ENCODE measurements at regions not wholly inside any gene's neighbourhood (a gene's known extent, or its start where the extent isn't known, plus 50 kb on each side); places are given as distances from the start of the nearest gene placed in this dataset.
"Not testable (repeated sequence)": the region's sequence is repeated elsewhere in the genome, so short reads cannot be mapped to it uniquely, and the experiment has no call there.

DNA sequence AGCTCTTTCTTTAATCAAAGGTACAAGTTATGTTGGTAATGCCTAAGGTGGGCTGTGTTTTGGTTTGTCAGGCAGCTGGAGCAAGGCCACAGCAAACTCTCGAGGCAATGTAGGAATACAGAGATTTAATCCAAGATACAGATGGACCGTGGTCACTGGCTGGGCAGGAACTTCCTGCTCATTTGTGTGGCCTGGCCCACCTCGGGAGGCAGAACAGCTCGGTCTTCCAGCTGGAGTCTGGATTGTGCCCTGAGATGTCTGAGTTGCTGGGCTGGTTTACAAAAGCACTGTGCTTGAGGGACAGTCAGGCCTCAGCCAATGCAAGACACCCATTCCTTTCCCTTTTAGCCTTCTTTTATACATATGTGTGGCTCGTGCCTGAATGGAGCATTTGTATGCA is 506.1 kb upstream of the SALL3 start:
- no peaks in the 10 kb centered on the region for H3K36me3 ChIP-seq (ENCODE audit: control insufficient read depth, insufficient read depth, low read length)
- 94 to 95% methylated on average over 2 to 5 of the region's 5 CpGs for WGBS, 2 experiments (ENCODE audit: insufficient coverage in 2 of 2)
- no peak overlapping the region for H3K27ac ChIP-seq (ENCODE audit: low read depth, low read length, severe bottlenecking)
- H3K9me3 ChIP-seq (ENCODE audit: control insufficient read depth, low read length): no peaks in the 10 kb centered on the region
- H3K4me1 ChIP-seq (ENCODE audit: control insufficient read depth, insufficient read depth, low read length, poor library complexity, severe bottlenecking): no peaks in the 10 kb centered on the region
- H3K4me3 ChIP-seq (ENCODE audit: extremely low read depth, insufficient read depth, low read length, poor library complexity, severe bottlenecking): no peak overlapping the region

DNA sequence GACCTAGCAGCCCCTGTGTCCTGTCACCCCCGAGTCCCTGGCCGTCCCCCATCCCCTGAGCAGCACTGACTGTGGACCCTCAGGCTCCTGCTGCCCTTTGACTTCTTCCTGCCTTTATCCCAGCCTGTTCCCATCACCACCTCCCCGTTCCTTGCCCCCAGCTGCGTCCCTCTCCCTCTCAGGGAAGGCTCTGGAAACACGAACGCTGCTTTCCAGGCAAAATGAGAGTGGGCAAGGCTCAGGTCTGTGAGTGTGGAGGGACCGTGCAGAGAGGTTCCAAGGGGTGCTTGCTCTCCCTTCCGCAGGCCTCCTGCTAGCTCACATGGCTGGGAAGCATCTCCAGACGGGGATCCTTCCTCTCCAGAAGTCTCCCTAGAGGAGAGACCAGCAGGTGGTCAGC is 501.8 kb upstream of the SALL3 start:
- Histone ChIP-seq H3K27ac (ENCODE audit: low read depth, low read length, severe bottlenecking) (no peak overlapping the region), H3K4me1 (ENCODE audit: control insufficient read depth, insufficient read depth, low read length, poor library complexity, severe bottlenecking) (no peaks in the 10 kb centered on the region), H3K9me3 (ENCODE audit: control insufficient read depth, low read length) (no peaks in the 10 kb centered on the region), H3K4me3 (ENCODE audit: extremely low read depth, insufficient read depth, low read length, poor library complexity, severe bottlenecking) (no peak overlapping the region), H3K36me3 (ENCODE audit: control insufficient read depth, insufficient read depth, low read length) (no peaks in the 10 kb centered on the region)
- WGBS, 2 experiments (ENCODE audit: insufficient coverage in 2 of 2): 85 to 91% methylated on average over 4 to 8 of the region's 9 CpGs

GRCh38 chr18:78479443-78479842 is 500.2 kb upstream of the SALL3 start:
- 95 to 98% methylated on average over 15 to 16 of the region's 16 CpGs for whole genome bisulfite sequencing, 2 experiments (ENCODE audit: insufficient coverage in 2 of 2)

GRCh38 chr18:78480262-78481054 is 499.2 kb upstream of the SALL3 start:
- WGBS, 2 experiments (ENCODE audit: insufficient coverage in 2 of 2): 93 to 96% methylated on average over 29 of the region's 31 CpGs
- no peak overlapping the region for H3K27ac ChIP-seq (ENCODE audit: low read depth, low read length, severe bottlenecking)

More at GRCh38 chr18:78479443-78479842, 500.2 kb upstream of the SALL3 start:
- no peaks in the 10 kb centered on the region for H3K9me3 ChIP-seq (ENCODE audit: control insufficient read depth, low read length)
- no peaks in the 10 kb centered on the region for H3K36me3 ChIP-seq (ENCODE audit: control insufficient read depth, insufficient read depth, low read length)
- H3K4me3 ChIP-seq (ENCODE audit: extremely low read depth, insufficient read depth, low read length, poor library complexity, severe bottlenecking): no peak overlapping the region
- H3K4me1 ChIP-seq (ENCODE audit: control insufficient read depth, insufficient read depth, low read length, poor library complexity, severe bottlenecking): no peaks in the 10 kb centered on the region
- H3K27ac ChIP-seq (ENCODE audit: low read depth, low read length, severe bottlenecking): no peak overlapping the region

DNA sequence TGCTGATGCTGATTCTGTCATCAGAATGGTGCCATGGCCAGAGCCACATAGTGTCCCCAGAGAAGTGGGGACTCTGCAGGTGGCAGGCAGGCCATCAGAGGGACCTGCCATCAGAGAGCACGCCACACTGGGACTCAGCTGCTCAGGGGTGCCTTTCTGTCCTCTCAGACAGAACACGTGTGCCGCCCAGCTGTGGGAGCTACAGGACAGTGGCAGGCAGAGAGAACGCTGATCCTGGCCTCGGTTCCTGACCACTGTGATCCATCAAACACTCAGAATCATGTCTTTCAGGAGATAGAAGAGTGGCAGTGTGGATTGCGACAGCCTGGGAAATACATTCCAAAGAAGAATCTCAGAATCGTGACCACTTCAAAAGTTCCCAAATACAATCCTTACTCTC is 497.2 kb upstream of the SALL3 start:
- Histone ChIP-seq H3K36me3 (ENCODE audit: control insufficient read depth, insufficient read depth, low read length) (no peaks in the 10 kb centered on the region), H3K4me3 (ENCODE audit: extremely low read depth, insufficient read depth, low read length, poor library complexity, severe bottlenecking) (no peak overlapping the region), H3K27ac (ENCODE audit: low read depth, low read length, severe bottlenecking) (no peak overlapping the region), H3K9me3 (ENCODE audit: control insufficient read depth, low read length) (no peaks in the 10 kb centered on the region), H3K4me1 (ENCODE audit: control insufficient read depth, insufficient read depth, low read length, poor library complexity, severe bottlenecking) (no peaks in the 10 kb centered on the region)
- 91 to 93% methylated on average over 3 to 7 of the region's 7 CpGs for WGBS, 2 experiments (ENCODE audit: insufficient coverage in 2 of 2)

More at GRCh38 chr18:78480262-78481054, 499.2 kb upstream of the SALL3 start:
- no peaks in the 10 kb centered on the region for H3K36me3 ChIP-seq (ENCODE audit: control insufficient read depth, insufficient read depth, low read length)
- no peak overlapping the region for H3K4me3 ChIP-seq (ENCODE audit: extremely low read depth, insufficient read depth, low read length, poor library complexity, severe bottlenecking)
- H3K4me1 ChIP-seq (ENCODE audit: control insufficient read depth, insufficient read depth, low read length, poor library complexity, severe bottlenecking): no peaks in the 10 kb centered on the region
- no peaks in the 10 kb centered on the region for H3K9me3 ChIP-seq (ENCODE audit: control insufficient read depth, low read length)

GRCh38 chr18:78487649-78488048 is 492.0 kb upstream of the SALL3 start:
- peaks cover 15% of the 10 kb centered on the region for H3K9me3 ChIP-seq (ENCODE audit: control insufficient read depth, low read length)
- WGBS, 2 experiments (ENCODE audit: insufficient coverage in 2 of 2): 76 to 87% methylated on average over 6 of the region's 6 CpGs
- no peak overlapping the region for H3K27ac ChIP-seq (ENCODE audit: low read depth, low read length, severe bottlenecking)
- no peak overlapping the region for H3K4me3 ChIP-seq (ENCODE audit: extremely low read depth, insufficient read depth, low read length, poor library complexity, severe bottlenecking)
- no peaks in the 10 kb centered on the region for H3K36me3 ChIP-seq (ENCODE audit: control insufficient read depth, insufficient read depth, low read length)
- H3K4me1 ChIP-seq (ENCODE audit: control insufficient read depth, insufficient read depth, low read length, poor library complexity, severe bottlenecking): no peaks in the 10 kb centered on the region

DNA sequence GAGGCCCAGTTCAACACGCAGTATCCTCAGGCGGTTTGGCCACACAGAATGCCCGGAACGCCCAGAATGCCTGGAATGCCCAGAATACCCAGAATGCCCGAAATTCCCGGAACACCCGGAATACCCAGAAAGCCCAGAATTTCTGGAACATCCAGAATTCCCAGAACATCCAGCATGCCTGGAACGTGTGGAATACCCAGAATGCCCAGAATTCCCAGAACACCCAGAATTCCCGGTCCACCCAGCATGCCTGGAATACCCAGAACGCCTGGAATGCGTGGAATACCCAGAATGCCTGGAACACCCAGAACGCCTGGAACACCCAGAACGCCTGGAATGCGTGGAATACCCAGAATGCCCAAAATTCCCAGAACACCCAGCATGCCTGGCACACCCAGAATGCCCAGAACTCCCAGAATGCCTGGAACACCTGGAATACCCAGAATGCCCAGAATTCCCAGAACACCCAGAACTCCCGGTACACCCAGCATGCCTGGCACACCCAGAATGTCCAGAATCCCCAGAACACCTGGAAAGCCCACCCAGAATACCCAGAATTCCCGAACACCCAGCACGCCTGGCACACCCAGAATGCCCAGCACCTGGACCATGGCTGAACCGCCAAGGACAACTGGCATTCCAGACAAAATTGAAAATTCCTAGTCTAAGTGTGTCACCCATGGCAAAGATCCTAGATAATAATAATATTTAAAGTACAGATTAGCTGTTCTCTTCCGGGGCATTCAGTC is 487.4 kb upstream of the SALL3 start:
- no peak overlapping the region for H3K27ac ChIP-seq (ENCODE audit: low read depth, low read length, severe bottlenecking)

GRCh38 chr18:78492813-78493371 is 486.7 kb upstream of the SALL3 start:
- H3K4me1 ChIP-seq (ENCODE audit: control insufficient read depth, insufficient read depth, low read length, poor library complexity, severe bottlenecking): no peaks in the 10 kb centered on the region
- no peaks in the 10 kb centered on the region for H3K36me3 ChIP-seq (ENCODE audit: control insufficient read depth, insufficient read depth, low read length)
- WGBS, 2 experiments (ENCODE audit: insufficient coverage in 2 of 2): 94 to 96% methylated on average over 13 to 14 of the region's 16 CpGs
- H3K9me3 ChIP-seq (ENCODE audit: control insufficient read depth, low read length): peaks cover 28% of the 10 kb centered on the region
- H3K4me3 ChIP-seq (ENCODE audit: extremely low read depth, insufficient read depth, low read length, poor library complexity, severe bottlenecking): no peak overlapping the region
- no peak overlapping the region for H3K27ac ChIP-seq (ENCODE audit: low read depth, low read length, severe bottlenecking)

More for the DNA sequence above, 487.4 kb upstream of the SALL3 start:
- no peaks in the 10 kb centered on the region for H3K36me3 ChIP-seq (ENCODE audit: control insufficient read depth, insufficient read depth, low read length)
- H3K4me3 ChIP-seq (ENCODE audit: extremely low read depth, insufficient read depth, low read length, poor library complexity, severe bottlenecking): no peak overlapping the region
- peaks cover 28% of the 10 kb centered on the region for H3K9me3 ChIP-seq (ENCODE audit: control insufficient read depth, low read length)
- H3K4me1 ChIP-seq (ENCODE audit: control insufficient read depth, insufficient read depth, low read length, poor library complexity, severe bottlenecking): no peaks in the 10 kb centered on the region
- WGBS, 2 experiments (ENCODE audit: insufficient coverage in 2 of 2): 87 to 94% methylated on average over 16 to 17 of the region's 19 CpGs

GRCh38 chr18:78493490-78493889 is 486.1 kb upstream of the SALL3 start:
- H3K4me3 ChIP-seq (ENCODE audit: extremely low read depth, insufficient read depth, low read length, poor library complexity, severe bottlenecking); H3K4me1 ChIP-seq (ENCODE audit: control insufficient read depth, insufficient read depth, low read length, poor library complexity, severe bottlenecking); H3K36me3 ChIP-seq (ENCODE audit: control insufficient read depth, insufficient read depth, low read length); H3K27ac ChIP-seq (ENCODE audit: low read depth, low read length, severe bottlenecking): not testable (repeated sequence)
- WGBS, 2 experiments (ENCODE audit: insufficient coverage in 2 of 2): no CpG with 5 or more reads among the region's 5 CpGs
- peaks cover 28% of the 10 kb centered on the region for H3K9me3 ChIP-seq (ENCODE audit: control insufficient read depth, low read length)

- peaks cover 28% of the 10 kb centered on the region for H3K9me3 ChIP-seq (ENCODE audit: control insufficient read depth, low read length)
- whole genome bisulfite sequencing, 2 experiments (ENCODE audit: insufficient coverage in 2 of 2): 92 to 97% methylated on average over 13 to 15 of the region's 22 CpGs
- H3K27ac ChIP-seq (ENCODE audit: low read depth, low read length, severe bottlenecking): no peak overlapping the region
Measured at GRCh38 chr18:78494204-78495085, 485.2 kb upstream of the SALL3 start.

More at GRCh38 chr18:78494204-78495085, 485.2 kb upstream of the SALL3 start:
- Histone ChIP-seq H3K4me1 (ENCODE audit: control insufficient read depth, insufficient read depth, low read length, poor library complexity, severe bottlenecking) (no peaks in the 10 kb centered on the region), H3K4me3 (ENCODE audit: extremely low read depth, insufficient read depth, low read length, poor library complexity, severe bottlenecking) (no peak overlapping the region), H3K36me3 (ENCODE audit: control insufficient read depth, insufficient read depth, low read length) (no peaks in the 10 kb centered on the region)

Measured in mesodermal cell (in vitro differentiated cells).